Lung (tissue), 11 donors: ENCODE measurements at regions not wholly inside any gene's neighbourhood (a gene's known extent, or its start where the extent isn't known, plus 50 kb on each side); places are given as distances from the start of the nearest gene placed in this dataset.

Source experiments
- ATAC-seq: fragments of 200-7000 bp; cut with Tn5 transposase; one replicate; pipeline ENCODE4 v1.9.1; 2020; ENCODE audit warnings: moderate number of reproducible peaks; ENCODE audit not compliant: insufficient read depth, low FRiP score
- DNase-seq, 3 donors: peaks; one replicate each; pipeline ENCODE4 v3.0.0-alpha.2; 2013 to 2017
- H3K27ac ChIP-seq, 2 donors: one replicate each; pipeline ENCODE4 v1.5.1; 2013; ENCODE audit warnings: mild to moderate bottlenecking in 2 of 2, moderate library complexity in 2 of 2, control low read depth in 1 of 2, inconsistent platforms in 1 of 2, low read depth in 1 of 2, low read length in 1 of 2
- H3K27me3 ChIP-seq, 3 donors: one replicate each; pipeline ENCODE4 v1.5.1; 2013; ENCODE audit warnings: low read length in 2 of 3; ENCODE audit not compliant: control insufficient read depth in 3 of 3, insufficient read depth in 3 of 3
- H3K36me3 ChIP-seq, 4 donors: one replicate each; pipeline ENCODE4 v1.5.1; 2013; ENCODE audit warnings: low read length in 4 of 4, mild to moderate bottlenecking in 1 of 4, moderate library complexity in 1 of 4; ENCODE audit not compliant: control insufficient read depth in 4 of 4, insufficient read depth in 4 of 4
- H3K4me1 ChIP-seq, 5 donors: one replicate each; pipeline ENCODE4 v1.5.1; 2013; ENCODE audit warnings: low read length in 5 of 5, mild to moderate bottlenecking in 2 of 5, moderate library complexity in 1 of 5; ENCODE audit not compliant: control insufficient read depth in 5 of 5, insufficient read depth in 5 of 5
- H3K4me3 ChIP-seq: one replicate; pipeline ENCODE4 v1.5.1; 2013; ENCODE audit warnings: mild to moderate bottlenecking, control low read depth, moderate library complexity
- H3K9ac ChIP-seq, 2 donors: one replicate each; pipeline ENCODE4 v1.5.1; 2013; ENCODE audit warnings: low read length in 2 of 2, control low read depth in 1 of 2; ENCODE audit not compliant: insufficient read depth in 1 of 2
- H3K9me3 ChIP-seq, 4 donors: one replicate each; pipeline ENCODE4 v1.5.1; 2013; ENCODE audit warnings: low read length in 3 of 4, mild to moderate bottlenecking in 1 of 4, moderate library complexity in 1 of 4; ENCODE audit not compliant: control insufficient read depth in 4 of 4, insufficient read depth in 3 of 4
- WGBS, 2 donors: extraction: QIAGEN DNeasy Blood & Tissue Kit; methylation state at CpG; one replicate each; pipeline ENCODE4 v1.1.7; 2013; 5-methylcytosine and 5-hydroxymethylcytosine counted together
- TF ChIP-seq, protein P1 (sequence below): IDR thresholded peaks from 2 replicates; pipeline ENCODE4 v1.5.1; 2012; ENCODE audit warnings: mild to moderate bottlenecking; ENCODE audit errors: control extremely low read depth, extremely low read depth
- donor health status: control.
- donor health status: control.
- donor health status: Bipolar disorder and iron deficiency.
- donor health status: healthy.
- donor health status: DM: yes; HTN: yes; CAD: no.

DNA sequence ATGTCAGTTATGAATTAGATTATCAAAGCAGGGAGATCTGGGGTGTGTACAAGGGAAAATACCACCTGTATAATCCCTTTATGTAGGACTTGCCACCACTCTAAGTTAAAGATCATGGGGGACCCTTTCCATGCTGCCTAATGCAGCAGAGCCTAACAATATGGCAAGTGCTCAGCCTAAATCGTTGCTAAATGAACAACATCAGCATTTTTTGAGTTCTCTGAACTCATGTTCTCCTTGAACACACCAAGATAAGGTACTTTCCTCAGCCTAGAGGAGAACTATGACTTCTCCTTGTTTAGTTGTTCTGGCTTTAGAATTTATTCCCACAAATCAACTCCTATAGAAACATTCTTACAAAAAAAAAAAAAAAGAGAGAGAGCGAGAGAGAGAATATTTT is 177.0 kb downstream of the DUSP10 start:
- H3K27ac ChIP-seq: no peak overlapping the region
- no peak overlapping the region for H3K4me3 ChIP-seq
- peaks cover 0 to 7% (median 0%) of the 10 kb centered on the region in 5 donors for H3K4me1 ChIP-seq
- ATAC-seq (no peak), DNase-seq (no peak)
- H3K9me3 ChIP-seq: no peaks in the 10 kb centered on the region
- 79 to 85% methylated on average over 2 of the region's 2 CpGs for WGBS, 2 donors
- H3K27me3 ChIP-seq: no peaks in the 10 kb centered on the region
- H3K9ac ChIP-seq: no peak overlapping the region
- TF ChIP-seq, protein P1, sequence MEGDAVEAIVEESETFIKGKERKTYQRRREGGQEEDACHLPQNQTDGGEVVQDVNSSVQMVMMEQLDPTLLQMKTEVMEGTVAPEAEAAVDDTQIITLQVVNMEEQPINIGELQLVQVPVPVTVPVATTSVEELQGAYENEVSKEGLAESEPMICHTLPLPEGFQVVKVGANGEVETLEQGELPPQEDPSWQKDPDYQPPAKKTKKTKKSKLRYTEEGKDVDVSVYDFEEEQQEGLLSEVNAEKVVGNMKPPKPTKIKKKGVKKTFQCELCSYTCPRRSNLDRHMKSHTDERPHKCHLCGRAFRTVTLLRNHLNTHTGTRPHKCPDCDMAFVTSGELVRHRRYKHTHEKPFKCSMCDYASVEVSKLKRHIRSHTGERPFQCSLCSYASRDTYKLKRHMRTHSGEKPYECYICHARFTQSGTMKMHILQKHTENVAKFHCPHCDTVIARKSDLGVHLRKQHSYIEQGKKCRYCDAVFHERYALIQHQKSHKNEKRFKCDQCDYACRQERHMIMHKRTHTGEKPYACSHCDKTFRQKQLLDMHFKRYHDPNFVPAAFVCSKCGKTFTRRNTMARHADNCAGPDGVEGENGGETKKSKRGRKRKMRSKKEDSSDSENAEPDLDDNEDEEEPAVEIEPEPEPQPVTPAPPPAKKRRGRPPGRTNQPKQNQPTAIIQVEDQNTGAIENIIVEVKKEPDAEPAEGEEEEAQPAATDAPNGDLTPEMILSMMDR: no peak
- no peaks in the 10 kb centered on the region for H3K36me3 ChIP-seq

DNA sequence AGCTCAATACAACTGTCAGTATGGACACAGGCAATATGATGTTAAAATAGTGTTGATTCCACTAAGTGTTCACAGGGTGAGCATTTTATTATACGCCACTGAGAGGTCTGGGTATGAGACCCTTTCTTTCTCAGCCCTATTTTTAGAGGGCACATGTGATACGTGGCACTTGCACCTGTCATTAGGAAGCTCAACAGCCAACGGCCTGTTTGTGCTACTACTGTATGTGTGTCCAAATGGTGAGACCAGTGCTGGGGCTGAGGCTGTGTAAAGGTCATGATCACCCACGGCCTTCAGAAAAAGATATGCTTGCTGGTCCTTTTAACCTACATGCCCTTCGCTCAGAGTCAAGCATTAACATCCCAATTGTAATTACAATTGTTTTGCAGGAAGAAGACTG is 176.2 kb downstream of the DUSP10 start:
- no peak overlapping the region for H3K27ac ChIP-seq
- H3K36me3 ChIP-seq: no peaks in the 10 kb centered on the region
- no peak overlapping the region for H3K9ac ChIP-seq
- no peaks in the 10 kb centered on the region for H3K9me3 ChIP-seq
- no peak overlapping the region for H3K4me3 ChIP-seq
- no peaks in the 10 kb centered on the region for H3K27me3 ChIP-seq
- H3K4me1 ChIP-seq: peaks cover 0 to 7% (median 0%) of the 10 kb centered on the region in 5 donors
- no peak for ATAC-seq
- TF ChIP-seq, protein P1: no peak
- no peak for DNase-seq
- 81 to 89% methylated on average over 5 of the region's 5 CpGs for WGBS, 2 donors

DNA sequence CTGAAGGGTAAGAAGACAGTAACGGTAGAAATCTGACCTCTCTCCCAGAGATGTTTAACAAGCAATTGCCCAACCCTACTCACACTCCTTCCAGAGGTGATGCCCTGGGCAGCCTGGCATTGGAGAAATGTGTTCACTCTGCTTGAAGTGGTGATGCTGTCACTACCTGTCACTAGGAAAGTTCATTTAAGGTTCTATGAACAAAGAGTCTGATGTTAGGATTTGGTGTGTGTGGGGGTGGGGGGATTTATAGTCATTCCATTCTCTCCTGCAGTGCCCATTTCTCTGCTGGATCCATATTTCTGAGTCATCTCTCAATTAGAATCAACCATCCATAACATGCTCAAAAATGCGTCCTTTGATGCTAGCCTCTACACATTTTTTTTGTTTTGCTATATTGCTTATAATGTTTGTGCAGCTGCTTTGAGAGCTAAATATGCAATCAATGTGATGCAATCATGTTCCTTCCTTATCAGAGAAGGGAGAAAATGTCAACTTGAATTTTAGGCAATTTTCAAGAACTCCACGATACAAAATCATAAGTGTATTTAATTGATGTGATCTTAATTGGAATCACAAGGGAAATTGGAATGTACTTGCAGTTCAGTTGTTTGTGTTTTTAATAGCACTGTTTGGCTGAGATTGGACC is 173.9 kb downstream of the DUSP10 start:
- peak in 1 of 3 donors; percentile 28 for DNase-seq
- Histone ChIP-seq H3K27ac (no peak overlapping the region), H3K4me3 (no peak overlapping the region), H3K9ac (no peak overlapping the region), H3K4me1 (peaks cover 0 to 7% (median 0%) of the 10 kb centered on the region in 5 donors), H3K36me3 (no peaks in the 10 kb centered on the region), H3K27me3 (no peaks in the 10 kb centered on the region), H3K9me3 (no peaks in the 10 kb centered on the region)
- ATAC-seq: no peak
- TF ChIP-seq, protein P1: no peak
- WGBS, 2 donors: 47 to 58% methylated on average over 3 of the region's 3 CpGs

DNA sequence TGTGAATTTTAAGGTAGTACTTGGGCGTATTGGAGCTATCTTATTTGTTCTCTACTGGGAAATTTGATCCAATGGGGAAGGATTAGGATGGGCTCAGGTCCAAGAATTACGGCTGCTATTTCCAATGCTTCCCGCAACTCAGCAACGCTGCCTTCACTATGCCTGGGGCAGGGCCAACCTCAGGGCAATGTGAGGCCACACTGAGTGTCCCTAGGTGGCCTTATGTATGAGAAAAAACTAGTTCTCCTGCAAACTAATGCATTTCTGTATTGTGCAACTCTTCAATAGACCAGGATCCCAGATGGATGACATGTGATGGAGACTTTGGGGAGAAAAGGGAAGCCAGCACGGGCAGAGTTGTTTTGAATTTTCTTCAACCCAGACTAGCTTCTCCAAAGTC is 168.1 kb downstream of the DUSP10 start:
- DNase-seq: peak in 2 of 3 donors; percentile 29 to 47
- Histone ChIP-seq H3K4me1 (no peaks in the 10 kb centered on the region), H3K9me3 (no peaks in the 10 kb centered on the region), H3K9ac (no peak overlapping the region), H3K27me3 (no peaks in the 10 kb centered on the region), H3K27ac (no peak overlapping the region), H3K4me3 (no peak overlapping the region), H3K36me3 (no peaks in the 10 kb centered on the region)
- TF ChIP-seq, protein P1: no peak
- WGBS, 2 donors: 59 to 70% methylated on average over 5 of the region's 5 CpGs
- no peak for ATAC-seq
